Activated B cell treated with CpG ODN at 0.5 μM for 24 hours (primary cell): ENCODE measurements at regions not wholly inside any gene's neighbourhood (a gene's known extent, or its start where the extent isn't known, plus 50 kb on each side); places are given as distances from the start of the nearest gene placed in this dataset.

Source experiments
- ATAC-seq: fragments of 200-7000 bp; cut with Tn5 transposase; one replicate; pipeline ENCODE4 v1.10.0; 2021; ENCODE audit warnings: low read depth, mild to moderate bottlenecking, moderate library complexity
- CTCF ChIA-PET: fragments of 350-600 bp; sonication (Branson Sonifier 250); formaldehyde crosslinking; loops from one replicate; lab custom pipeline; 2021; ENCODE audit warnings: antibody characterized with exemption; lab: Charles Lee
- POLR2A ChIA-PET: fragments of 350-600 bp; sonication (Branson Sonifier 250); formaldehyde crosslinking; loops from one replicate; lab custom pipeline; 2021; ENCODE audit warnings: antibody characterized with exemption; lab: Charles Lee
- DNase-seq: peaks from one replicate; pipeline ENCODE4 v3.0.0; 2022
- H3K27ac Mint-ChIP-seq: one replicate; pipeline ENCODE4 v1.8.0; 2020; ENCODE audit warnings: mixed read lengths
- H3K27me3 Mint-ChIP-seq: one replicate; pipeline ENCODE4 v1.8.0; 2021; ENCODE audit warnings: mixed read lengths
- H3K36me3 Mint-ChIP-seq: one replicate; pipeline ENCODE4 v1.8.0; 2021; ENCODE audit warnings: low read depth, mixed read lengths
- H3K4me1 Mint-ChIP-seq: one replicate; pipeline ENCODE4 v1.8.0; 2021; ENCODE audit warnings: mixed read lengths
- H3K4me3 Mint-ChIP-seq: one replicate; pipeline ENCODE4 v1.8.0; 2020; ENCODE audit warnings: mild to moderate bottlenecking, mixed read lengths
- H3K9me3 Mint-ChIP-seq: one replicate; pipeline ENCODE4 v1.8.0; 2020; ENCODE audit warnings: mixed read lengths
- CTCF ChIP-seq: fragments of 200-600 bp; IDR thresholded peaks from one replicate; pipeline ENCODE4 v1.8.0; 2022; ENCODE audit warnings: antibody characterized with exemption, mild to moderate bottlenecking
- intact Hi-C: fragments of 100-400 bp; cut with micrococcal nuclease; formaldehyde crosslinking; loops from one replicate; pipeline ENCODE4 v1.15.1; 2024

GRCh38 chr18:21996351-21996826 lies 173.0 kb upstream of the GATA6 start:
- Mint-ChIP-seq H3K4me3 (no peak overlapping the region), H3K9me3 (no peaks in the 10 kb centered on the region), H3K27ac (no peak overlapping the region), H3K36me3 (no peaks in the 10 kb centered on the region), H3K27me3 (peaks cover 2% of the 10 kb centered on the region), H3K4me1 (peaks cover 3% of the 10 kb centered on the region)
- DNase-seq (no peak), ATAC-seq (no peak)
- ChIA-PET POLR2A (no interaction called here), CTCF (no interaction called here)
- intact Hi-C loops = loop anchor here (10.0 kb wide), 1 partner anchor 708 kb away; no protein-coding TSS in a partner anchor
- TF ChIP-seq CTCF = no peak

DNA sequence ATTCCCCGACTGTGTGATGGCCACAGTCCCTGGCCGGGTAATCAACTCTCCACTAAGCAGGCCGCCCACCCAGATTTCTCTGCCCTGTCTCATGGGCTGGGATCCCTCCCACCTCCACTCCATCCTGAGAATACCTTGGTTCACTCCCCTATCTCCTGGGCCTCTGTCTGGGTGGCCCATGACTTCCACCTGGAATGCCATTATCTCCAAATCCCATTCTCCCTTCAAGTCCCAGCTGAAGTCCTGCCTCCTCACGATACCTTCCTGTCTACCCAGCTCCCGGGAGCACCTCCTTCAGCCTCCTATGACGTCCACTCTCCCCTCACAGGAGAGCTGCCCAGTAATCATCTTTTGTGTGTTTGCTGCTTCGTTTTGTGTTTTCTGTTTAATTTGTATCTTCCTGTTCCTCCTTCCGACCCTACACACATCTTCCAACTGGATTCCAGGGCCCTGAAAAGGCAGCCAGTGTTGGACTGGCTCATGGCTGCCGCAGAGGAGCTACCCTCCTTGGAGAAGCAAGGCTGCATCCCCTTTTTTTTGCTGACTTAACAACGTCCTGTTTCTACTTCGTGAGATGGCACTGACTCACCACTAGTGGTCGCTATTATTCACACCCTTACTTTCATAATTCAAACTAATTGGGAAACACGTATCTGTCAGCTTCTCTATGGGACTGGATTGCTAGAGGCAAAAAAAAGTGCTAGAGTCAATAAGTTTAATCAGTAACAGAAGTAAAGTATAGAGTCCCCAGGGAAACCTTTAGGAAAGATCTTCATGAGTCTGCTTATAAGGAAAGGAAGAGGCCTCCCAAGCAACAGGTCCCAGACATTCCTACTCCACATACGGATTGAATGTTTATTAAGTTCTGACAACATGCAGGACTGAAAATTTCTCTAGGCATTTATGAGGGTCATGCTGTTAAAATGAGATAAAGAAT lies 171.9 kb upstream of the GATA6 start:
- ATAC-seq = no peak

DNA sequence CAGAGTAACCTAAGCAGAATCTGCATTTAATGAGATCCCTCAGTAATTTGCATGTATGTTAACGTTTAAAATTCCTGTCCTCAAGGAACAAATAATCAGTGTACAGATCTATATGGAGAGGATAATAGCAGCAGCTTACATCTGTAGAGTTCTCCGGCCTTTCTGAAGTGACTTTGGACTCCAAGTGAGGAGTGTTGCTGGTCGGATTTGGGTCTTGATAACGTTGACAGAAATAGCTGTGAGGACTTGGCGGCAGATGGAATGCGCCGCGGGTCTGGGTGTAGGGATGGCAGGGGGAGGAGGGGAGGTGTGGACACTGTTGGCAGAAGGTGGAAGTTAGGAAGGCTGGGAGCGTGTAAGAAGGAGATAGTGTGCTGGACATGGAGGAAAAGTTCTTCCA lies 170.9 kb upstream of the GATA6 start:
- no peak for DNase-seq
- peaks cover 2% of the 10 kb centered on the region for H3K27me3 Mint-ChIP-seq
- H3K36me3 Mint-ChIP-seq = no peaks in the 10 kb centered on the region
- POLR2A ChIA-PET = no interaction called here
- CTCF ChIA-PET = interaction anchor here (0.6 kb wide), 1 partner anchor 26 kb away, joined by 3 read pairs; no protein-coding TSS in a partner anchor
- no peak for TF ChIP-seq CTCF
- no peak for ATAC-seq
- peaks cover 3% of the 10 kb centered on the region for H3K4me1 Mint-ChIP-seq
- intact Hi-C loops = loop anchor here (10.0 kb wide), 1 partner anchor 706 kb away; no protein-coding TSS in a partner anchor
- H3K27ac Mint-ChIP-seq = no peak overlapping the region
- H3K4me3 Mint-ChIP-seq = no peak overlapping the region
- no peaks in the 10 kb centered on the region for H3K9me3 Mint-ChIP-seq

More for the DNA sequence above, 171.9 kb upstream of the GATA6 start:
- no peak overlapping the region for H3K27ac Mint-ChIP-seq
- ChIA-PET CTCF (no interaction called here), POLR2A (no interaction called here)
- peaks cover 3% of the 10 kb centered on the region for H3K4me1 Mint-ChIP-seq
- no peak for DNase-seq
- intact Hi-C loops = loop anchor here (10.0 kb wide), 1 partner anchor 707 kb away; no protein-coding TSS in a partner anchor
- no peaks in the 10 kb centered on the region for H3K9me3 Mint-ChIP-seq
- peaks cover 2% of the 10 kb centered on the region for H3K27me3 Mint-ChIP-seq
- H3K36me3 Mint-ChIP-seq = no peaks in the 10 kb centered on the region
- TF ChIP-seq CTCF = no peak
- H3K4me3 Mint-ChIP-seq = no peak overlapping the region

GRCh38 chr18:22001912-22002487 lies 167.4 kb upstream of the GATA6 start:
- Mint-ChIP-seq H3K9me3 (no peaks in the 10 kb centered on the region), H3K27ac (no peak overlapping the region), H3K27me3 (no peaks in the 10 kb centered on the region), H3K36me3 (no peaks in the 10 kb centered on the region), H3K4me1 (peaks cover 3% of the 10 kb centered on the region), H3K4me3 (no peak overlapping the region)
- no peak for TF ChIP-seq CTCF
- POLR2A ChIA-PET = no interaction called here
- CTCF ChIA-PET = no interaction called here
- DNase-seq (no peak), ATAC-seq (no peak)
- intact Hi-C loops = no loop called here
